ENCODE measurements at regions not wholly inside any gene's neighbourhood (a gene's known extent, or its start where the extent isn't known, plus 50 kb on each side); places are given as distances from the start of the nearest gene placed in this dataset.

DNA sequence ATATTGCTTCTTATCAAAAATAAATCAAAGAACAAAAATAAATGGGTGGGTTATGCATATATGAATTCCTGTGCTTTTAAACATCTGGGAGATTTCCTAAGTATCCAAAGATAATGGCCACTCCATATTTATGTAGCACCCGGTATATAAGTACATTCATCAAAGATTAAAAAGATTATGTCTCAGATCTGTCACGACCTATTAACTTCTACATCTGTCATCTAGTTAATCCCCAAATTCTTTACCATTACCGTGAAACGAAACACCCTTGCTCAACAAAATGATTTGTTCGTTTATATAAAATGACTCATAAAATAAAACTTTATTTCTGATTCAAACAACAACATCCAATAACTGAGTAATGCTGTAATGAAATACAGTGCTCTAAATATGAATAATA, 64.8 kb upstream of the FOXQ1 start:
- TF ChIP-seq, protein P1, sequence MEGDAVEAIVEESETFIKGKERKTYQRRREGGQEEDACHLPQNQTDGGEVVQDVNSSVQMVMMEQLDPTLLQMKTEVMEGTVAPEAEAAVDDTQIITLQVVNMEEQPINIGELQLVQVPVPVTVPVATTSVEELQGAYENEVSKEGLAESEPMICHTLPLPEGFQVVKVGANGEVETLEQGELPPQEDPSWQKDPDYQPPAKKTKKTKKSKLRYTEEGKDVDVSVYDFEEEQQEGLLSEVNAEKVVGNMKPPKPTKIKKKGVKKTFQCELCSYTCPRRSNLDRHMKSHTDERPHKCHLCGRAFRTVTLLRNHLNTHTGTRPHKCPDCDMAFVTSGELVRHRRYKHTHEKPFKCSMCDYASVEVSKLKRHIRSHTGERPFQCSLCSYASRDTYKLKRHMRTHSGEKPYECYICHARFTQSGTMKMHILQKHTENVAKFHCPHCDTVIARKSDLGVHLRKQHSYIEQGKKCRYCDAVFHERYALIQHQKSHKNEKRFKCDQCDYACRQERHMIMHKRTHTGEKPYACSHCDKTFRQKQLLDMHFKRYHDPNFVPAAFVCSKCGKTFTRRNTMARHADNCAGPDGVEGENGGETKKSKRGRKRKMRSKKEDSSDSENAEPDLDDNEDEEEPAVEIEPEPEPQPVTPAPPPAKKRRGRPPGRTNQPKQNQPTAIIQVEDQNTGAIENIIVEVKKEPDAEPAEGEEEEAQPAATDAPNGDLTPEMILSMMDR (IDR thresholded peaks at IDR 0.05), result no peak
- TF ChIP-seq POLR2A (IDR thresholded peaks at IDR 0.05), result no peak

Measured in esophagus squamous epithelium (tissue), 4 donors.